ENCODE measurements at regions not wholly inside any gene's neighbourhood (a gene's known extent, or its start where the extent isn't known, plus 50 kb on each side); places are given as distances from the start of the nearest gene placed in this dataset.

DNA sequence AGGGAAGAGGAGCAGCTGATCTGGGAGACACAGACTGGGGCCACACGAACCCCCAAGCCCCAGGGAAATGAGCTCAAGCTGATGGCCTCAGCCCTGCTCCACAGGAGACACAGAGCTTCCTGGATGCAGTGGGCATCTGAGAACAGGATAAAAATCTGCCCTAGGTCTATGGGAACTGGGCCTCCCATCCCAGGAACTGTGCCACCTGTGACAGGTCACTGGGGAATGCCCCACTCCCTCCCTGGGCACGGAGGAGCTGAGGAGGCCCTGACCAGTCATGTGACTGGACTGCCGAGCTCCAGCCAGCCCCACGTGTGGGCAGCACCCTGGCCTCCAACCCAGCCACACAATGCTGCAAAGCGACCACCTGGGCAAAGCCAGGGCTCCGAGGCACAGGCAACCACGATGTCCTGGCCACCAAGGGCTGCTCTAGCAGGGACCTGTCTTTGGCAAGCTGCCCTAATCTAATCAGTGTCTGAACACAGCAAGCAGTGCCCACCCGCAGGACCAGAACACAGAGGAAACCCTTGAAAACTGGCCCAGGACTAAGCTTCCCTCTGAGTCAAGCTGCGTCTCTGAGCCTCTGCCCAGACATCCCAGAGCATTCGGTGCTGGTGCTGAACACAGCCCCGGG, 57.8 kb upstream of the ID2 start:
- Histone ChIP-seq H2AFZ (ENCODE audit: low read depth, low read length) (no peak overlapping the region), H3K36me3 (ENCODE audit: insufficient read depth, low read length) (no peaks in the 10 kb centered on the region), H3K4me3 (ENCODE audit: low read length) (no peak overlapping the region), H3K4me1 (ENCODE audit: insufficient read depth, low read length) (no peaks in the 10 kb centered on the region), H3K27me3 (ENCODE audit: insufficient read depth, low read length) (no peaks in the 10 kb centered on the region), H3K9me3 (ENCODE audit: low read length) (peaks cover 2% of the 10 kb centered on the region)

DNA sequence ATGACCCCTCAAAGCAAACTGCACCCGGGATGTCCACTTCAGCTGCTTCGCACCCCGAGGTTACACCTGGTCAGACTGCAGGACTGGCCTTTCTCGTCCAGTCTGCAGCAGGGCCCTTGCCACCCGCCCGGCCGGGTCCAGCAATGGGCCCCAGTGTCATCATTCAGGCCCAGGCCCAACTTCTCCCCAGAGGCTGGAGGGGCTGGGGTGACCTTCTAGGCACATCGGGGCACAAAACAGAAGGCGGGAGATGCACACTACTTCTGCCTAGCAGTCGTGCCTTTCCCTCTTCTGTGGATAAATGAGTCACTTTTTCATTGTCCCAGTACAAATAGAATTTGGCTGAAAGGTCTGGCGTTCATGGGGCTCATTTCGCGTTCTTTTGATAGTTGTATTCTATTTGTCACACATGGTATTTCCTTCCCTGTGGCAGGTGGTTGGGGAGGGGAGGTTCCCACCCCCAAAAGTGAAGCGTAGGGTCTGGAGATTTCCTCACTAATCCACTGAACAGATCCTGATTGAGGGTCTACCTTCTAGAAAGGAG, 56.9 kb upstream of the ID2 start:
- Histone ChIP-seq H3K4me1 (ENCODE audit: insufficient read depth, low read length) (no peaks in the 10 kb centered on the region), H3K9me3 (ENCODE audit: low read length) (no peaks in the 10 kb centered on the region), H3K4me3 (ENCODE audit: low read length) (no peak overlapping the region), H3K27me3 (ENCODE audit: insufficient read depth, low read length) (no peaks in the 10 kb centered on the region), H3K36me3 (ENCODE audit: insufficient read depth, low read length) (no peaks in the 10 kb centered on the region), H2AFZ (ENCODE audit: low read depth, low read length) (no peak overlapping the region)

DNA sequence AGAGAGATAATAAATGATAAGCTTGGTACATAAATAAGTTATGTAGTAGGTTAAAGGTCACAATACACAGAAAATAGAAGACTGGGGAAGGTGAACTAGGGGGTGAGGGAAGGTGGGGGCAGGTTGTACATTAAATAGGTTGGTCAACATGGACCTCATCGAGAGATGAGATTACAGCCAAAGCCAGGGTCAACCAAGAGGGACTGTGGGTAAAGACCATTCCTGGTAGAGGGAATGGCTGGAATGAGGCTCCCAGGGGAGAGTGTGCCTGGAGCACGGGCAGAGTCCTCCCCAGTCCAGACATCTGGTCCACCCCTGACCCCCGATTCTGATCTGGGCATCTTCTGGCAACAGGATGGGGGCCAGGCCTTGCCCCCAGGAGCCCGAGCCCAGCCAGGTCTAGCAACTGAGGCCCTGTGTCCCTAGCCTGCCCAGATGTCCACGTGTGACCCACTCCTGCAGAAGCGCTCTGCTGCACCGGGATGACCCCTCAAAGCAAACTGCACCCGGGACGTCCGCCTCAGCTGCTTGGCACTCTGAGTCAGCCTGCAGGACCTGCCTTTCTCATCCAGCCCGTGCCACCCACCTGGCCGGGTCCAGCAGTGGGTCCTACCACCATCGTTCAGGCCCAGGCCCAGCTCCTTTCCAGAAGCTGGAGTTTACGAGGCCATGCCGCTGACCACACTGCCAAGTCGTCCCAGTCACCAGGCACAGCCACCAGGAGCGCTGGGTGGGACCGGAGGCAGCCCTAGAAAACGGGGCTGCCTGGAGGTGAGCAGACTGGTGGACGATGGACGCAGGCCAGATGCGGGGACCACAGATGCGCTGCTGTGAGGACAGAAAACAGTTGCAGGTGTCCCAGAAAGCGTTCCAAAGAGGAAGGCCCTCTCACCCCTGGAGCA, 56.2 kb upstream of the ID2 start:
- Histone ChIP-seq H3K36me3 (ENCODE audit: insufficient read depth, low read length) (no peaks in the 10 kb centered on the region), H3K9me3 (ENCODE audit: low read length) (no peaks in the 10 kb centered on the region), H3K4me1 (ENCODE audit: insufficient read depth, low read length) (no peaks in the 10 kb centered on the region), H2AFZ (ENCODE audit: low read depth, low read length) (no peak overlapping the region), H3K4me3 (ENCODE audit: low read length) (no peak overlapping the region), H3K27me3 (ENCODE audit: insufficient read depth, low read length) (no peaks in the 10 kb centered on the region)

DNA sequence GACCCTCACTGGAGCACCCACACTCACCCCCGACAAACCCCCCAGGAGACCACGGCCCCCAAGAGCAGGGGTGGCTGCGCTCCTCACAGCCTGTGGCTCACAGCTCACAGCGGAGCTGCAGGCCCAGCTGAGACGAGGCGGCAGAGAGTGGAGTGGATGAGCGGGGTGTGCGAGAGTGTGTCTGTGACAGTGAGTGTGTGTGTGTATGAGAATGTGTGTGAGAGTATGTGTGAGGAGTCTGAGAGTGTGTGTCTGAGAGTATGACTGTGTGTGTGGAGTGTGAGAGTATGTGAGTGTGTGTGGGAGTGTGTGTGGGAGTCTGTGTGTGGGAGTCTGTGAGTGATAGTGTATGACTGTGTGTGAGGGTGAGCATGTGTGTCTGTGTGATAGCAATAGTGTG, 55.3 kb upstream of the ID2 start:
- Histone ChIP-seq H3K9me3 (ENCODE audit: low read length) (no peaks in the 10 kb centered on the region), H3K4me3 (ENCODE audit: low read length) (no peak overlapping the region), H3K36me3 (ENCODE audit: insufficient read depth, low read length) (no peaks in the 10 kb centered on the region), H3K27me3 (ENCODE audit: insufficient read depth, low read length) (no peaks in the 10 kb centered on the region), H3K4me1 (ENCODE audit: insufficient read depth, low read length) (no peaks in the 10 kb centered on the region), H2AFZ (ENCODE audit: low read depth, low read length) (no peak overlapping the region)

DNA sequence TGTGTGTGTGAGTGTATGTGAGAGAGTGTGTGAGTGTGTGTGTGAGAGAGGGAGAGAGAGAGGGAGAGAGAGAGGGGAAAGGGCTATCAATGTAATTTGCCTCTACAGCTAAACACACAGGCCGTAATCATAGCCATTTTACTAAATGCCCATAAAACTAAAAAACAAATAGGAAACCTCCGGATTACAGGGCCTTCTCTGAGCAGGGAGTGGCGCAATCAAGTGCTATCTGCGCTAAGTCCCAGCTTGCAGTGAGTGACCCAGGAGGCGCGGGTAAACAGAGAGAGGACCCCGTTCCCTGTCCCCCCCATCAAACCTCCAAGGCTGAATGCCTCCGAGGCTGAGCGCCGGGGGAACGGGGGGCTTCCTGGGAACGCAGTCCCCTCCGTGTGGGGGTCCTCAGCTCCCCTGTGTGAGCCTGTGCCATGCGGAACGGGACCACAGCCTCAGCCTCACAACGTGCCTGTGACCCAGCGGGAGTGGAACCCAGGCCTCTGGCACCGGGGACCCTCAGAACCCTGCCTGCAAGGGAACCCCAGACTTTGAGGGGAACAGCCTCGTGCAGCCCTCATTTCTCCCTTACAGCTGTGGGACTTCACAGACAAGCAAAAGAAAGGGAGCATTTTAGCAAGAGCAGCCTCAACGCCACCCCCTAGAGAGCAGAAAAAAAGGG, 54.7 kb upstream of the ID2 start:
- H3K36me3 ChIP-seq (ENCODE audit: insufficient read depth, low read length): no peaks in the 10 kb centered on the region
- no peak overlapping the region for H3K4me3 ChIP-seq (ENCODE audit: low read length)
- no peak overlapping the region for H2AFZ ChIP-seq (ENCODE audit: low read depth, low read length)
- H3K4me1 ChIP-seq (ENCODE audit: insufficient read depth, low read length): no peaks in the 10 kb centered on the region
- H3K9me3 ChIP-seq (ENCODE audit: low read length): no peaks in the 10 kb centered on the region
- no peaks in the 10 kb centered on the region for H3K27me3 ChIP-seq (ENCODE audit: insufficient read depth, low read length)

DNA sequence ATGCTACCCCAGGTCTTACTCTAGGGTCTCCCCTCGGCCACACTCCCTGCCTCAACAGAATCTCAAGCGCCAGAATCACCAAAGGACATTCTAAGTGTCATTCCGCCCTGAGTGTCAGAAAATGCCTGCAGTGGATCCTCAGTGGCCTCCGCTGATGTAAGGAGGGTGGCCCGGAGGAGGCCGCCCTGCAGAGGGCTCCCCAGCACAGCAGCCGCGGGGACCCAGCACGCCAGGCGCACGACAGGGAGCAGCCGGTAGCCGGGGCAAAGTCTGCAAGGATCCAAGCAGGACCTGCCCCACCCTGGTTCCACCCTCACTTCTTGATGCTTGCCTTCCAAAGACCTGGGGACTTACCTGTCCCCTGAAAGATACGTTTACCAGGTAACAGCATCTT, 54.2 kb upstream of the ID2 start:
- Histone ChIP-seq H3K36me3 (ENCODE audit: insufficient read depth, low read length) (no peaks in the 10 kb centered on the region), H3K9me3 (ENCODE audit: low read length) (no peaks in the 10 kb centered on the region), H3K27me3 (ENCODE audit: insufficient read depth, low read length) (no peaks in the 10 kb centered on the region), H3K4me1 (ENCODE audit: insufficient read depth, low read length) (no peaks in the 10 kb centered on the region), H3K4me3 (ENCODE audit: low read length) (no peak overlapping the region), H2AFZ (ENCODE audit: low read depth, low read length) (no peak overlapping the region)

DNA sequence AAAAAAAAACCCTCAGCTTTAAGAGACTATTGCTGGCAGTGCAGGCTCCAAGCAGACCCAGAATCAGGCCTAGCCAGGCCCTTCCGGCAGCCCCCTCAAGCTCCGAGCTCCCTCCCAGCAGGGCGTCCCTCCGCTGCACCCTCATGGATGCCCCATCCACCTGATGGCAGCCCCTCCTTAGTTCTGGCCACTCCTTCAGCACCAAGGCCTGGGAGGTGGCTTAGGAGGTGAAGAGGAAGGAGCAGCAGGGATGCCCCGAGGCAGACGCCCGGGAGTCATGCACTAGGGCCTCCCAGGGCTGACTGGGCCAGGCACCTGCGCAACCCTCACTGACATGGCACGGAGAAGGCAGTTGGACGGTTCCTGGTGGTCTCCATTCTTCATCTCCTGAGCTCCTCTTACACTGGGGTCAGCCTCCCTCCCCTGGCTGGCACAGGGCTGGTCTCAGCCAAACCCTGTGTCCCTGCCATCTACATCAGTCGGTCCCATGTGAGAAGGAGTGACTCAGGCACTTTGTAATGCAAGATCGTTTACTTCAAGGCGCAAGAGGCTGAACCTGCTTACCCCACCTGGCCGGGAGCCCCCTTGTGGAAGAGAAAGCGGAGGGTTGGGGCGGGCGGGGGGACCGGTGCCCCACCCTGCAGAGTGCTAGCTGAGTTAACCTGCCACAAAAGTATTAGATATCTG, 53.5 kb upstream of the ID2 start:
- Histone ChIP-seq H3K9me3 (ENCODE audit: low read length) (no peaks in the 10 kb centered on the region), H3K4me3 (ENCODE audit: low read length) (no peak overlapping the region), H3K4me1 (ENCODE audit: insufficient read depth, low read length) (no peaks in the 10 kb centered on the region), H3K36me3 (ENCODE audit: insufficient read depth, low read length) (no peaks in the 10 kb centered on the region), H2AFZ (ENCODE audit: low read depth, low read length) (no peak overlapping the region), H3K27me3 (ENCODE audit: insufficient read depth, low read length) (no peaks in the 10 kb centered on the region)

DNA sequence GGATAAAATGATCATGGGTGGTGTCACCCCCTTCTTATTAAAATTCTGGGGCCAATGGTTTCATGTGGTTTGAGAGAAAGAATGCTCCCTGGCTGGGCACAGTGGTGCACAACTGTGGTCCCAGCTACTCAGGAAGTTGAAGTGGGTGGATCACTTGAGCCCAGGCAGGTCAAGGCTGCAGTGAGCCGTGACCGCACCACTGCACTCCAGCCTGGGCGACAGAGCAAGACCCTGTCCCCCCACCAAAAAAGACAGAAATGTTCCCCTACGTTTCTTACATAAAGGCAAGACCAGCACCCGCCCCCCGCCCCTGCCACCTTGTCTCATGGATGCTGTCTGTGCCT, 53.0 kb upstream of the ID2 start:
- Histone ChIP-seq H3K36me3 (ENCODE audit: insufficient read depth, low read length) (no peaks in the 10 kb centered on the region), H3K4me1 (ENCODE audit: insufficient read depth, low read length) (no peaks in the 10 kb centered on the region), H2AFZ (ENCODE audit: low read depth, low read length) (no peak overlapping the region), H3K4me3 (ENCODE audit: low read length) (no peak overlapping the region), H3K9me3 (ENCODE audit: low read length) (no peaks in the 10 kb centered on the region), H3K27me3 (ENCODE audit: insufficient read depth, low read length) (no peaks in the 10 kb centered on the region)

DNA sequence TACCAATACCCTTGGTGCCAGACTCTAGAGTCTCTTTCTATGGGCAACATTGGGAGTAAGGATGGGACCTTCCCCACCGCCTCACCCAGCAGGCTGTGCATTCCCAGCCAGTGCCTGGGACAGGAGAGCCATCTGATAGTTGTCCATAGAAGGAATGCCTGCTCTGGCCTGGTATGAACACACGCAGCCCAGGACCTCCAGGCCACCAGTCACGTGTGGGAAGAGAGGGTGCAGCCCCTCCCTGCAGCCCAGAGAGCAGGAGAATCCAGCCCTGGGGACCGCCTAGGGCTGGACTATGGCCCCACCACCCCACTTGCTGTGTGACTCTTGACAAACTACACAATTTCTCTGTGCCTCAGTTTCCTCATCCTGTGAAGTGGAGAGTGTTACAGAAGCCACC, 52.5 kb upstream of the ID2 start:
- no peaks in the 10 kb centered on the region for H3K4me1 ChIP-seq (ENCODE audit: insufficient read depth, low read length)
- H2AFZ ChIP-seq (ENCODE audit: low read depth, low read length): no peak overlapping the region
- H3K4me3 ChIP-seq (ENCODE audit: low read length): no peak overlapping the region
- no peaks in the 10 kb centered on the region for H3K36me3 ChIP-seq (ENCODE audit: insufficient read depth, low read length)
- no peaks in the 10 kb centered on the region for H3K9me3 ChIP-seq (ENCODE audit: low read length)
- no peaks in the 10 kb centered on the region for H3K27me3 ChIP-seq (ENCODE audit: insufficient read depth, low read length)

DNA sequence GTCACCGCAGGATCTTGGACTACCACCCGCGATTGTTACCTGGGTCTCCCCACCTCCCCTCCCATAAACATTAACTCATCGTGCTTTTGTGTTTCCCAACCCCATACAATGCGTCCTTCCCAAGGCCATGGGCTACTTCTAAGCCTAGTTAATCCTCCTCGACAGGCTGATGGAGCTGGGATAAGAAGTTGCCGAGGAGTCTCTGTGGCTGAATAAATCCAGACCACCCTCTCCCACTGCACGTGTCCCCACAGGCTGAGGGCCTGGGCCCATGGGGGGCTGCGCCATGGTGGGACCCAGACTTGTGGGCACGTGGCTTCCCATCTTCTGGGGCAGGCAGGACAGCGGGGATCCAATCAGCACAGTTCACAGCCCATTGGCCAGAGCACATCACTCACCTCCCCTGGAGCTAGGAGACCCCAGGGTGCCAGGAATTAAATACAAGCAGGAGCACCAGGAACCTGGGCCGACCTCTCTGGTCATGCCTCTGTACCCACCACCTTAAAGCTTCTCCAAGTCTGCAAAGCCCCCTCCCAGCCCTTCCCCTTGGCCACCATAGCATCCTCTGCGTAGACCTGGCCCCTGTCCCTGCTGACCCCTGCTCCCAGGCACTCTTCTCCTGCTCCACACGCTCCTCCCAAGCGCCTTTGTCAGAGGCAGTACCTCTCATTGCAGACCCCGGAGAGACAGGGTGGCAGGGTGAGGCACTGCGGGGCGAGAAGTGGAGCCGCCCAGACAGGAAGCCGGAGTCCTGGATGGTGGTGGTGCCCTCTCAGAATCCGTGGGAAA, 51.0 kb upstream of the ID2 start:
- H3K9me3 ChIP-seq (ENCODE audit: low read length): no peaks in the 10 kb centered on the region
- H3K36me3 ChIP-seq (ENCODE audit: insufficient read depth, low read length): no peaks in the 10 kb centered on the region
- H2AFZ ChIP-seq (ENCODE audit: low read depth, low read length): no peak overlapping the region
- no peaks in the 10 kb centered on the region for H3K27me3 ChIP-seq (ENCODE audit: insufficient read depth, low read length)
- H3K4me3 ChIP-seq (ENCODE audit: low read length): no peak overlapping the region
- peaks cover under 1% of the 10 kb centered on the region for H3K4me1 ChIP-seq (ENCODE audit: insufficient read depth, low read length)

DNA sequence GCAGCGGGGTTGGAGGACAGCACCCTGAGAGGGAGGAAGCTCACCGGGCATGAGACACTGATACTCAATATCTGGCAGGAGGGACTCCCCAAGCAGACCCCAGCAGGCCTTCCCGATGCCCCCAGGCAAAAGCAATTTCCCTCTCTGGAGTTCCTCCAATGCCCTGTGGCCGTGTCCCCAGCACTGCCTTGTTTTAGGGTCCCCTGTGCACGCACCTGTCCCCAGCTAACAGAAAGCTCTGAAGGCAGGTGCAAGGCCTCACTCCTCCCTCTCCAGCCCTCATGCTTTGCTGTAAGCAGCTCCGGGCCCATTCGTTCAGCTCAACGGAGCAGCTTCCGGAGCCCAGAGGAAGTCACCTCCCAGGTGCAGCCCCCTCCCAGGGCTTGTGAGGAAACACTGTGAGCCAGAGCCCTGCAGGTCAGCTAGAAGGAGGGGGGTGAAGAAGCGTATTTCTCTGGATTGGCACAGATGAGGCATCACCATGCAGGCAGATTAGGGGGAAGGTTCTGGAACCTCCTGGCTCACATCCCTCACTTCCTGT, 50.3 kb upstream of the ID2 start:
- Histone ChIP-seq H3K4me3 (ENCODE audit: low read length) (no peak overlapping the region), H3K9me3 (ENCODE audit: low read length) (no peaks in the 10 kb centered on the region), H3K27me3 (ENCODE audit: insufficient read depth, low read length) (no peaks in the 10 kb centered on the region), H3K36me3 (ENCODE audit: insufficient read depth, low read length) (no peaks in the 10 kb centered on the region), H3K4me1 (ENCODE audit: insufficient read depth, low read length) (peaks cover 8% of the 10 kb centered on the region), H2AFZ (ENCODE audit: low read depth, low read length) (no peak overlapping the region)

Data from neuron (in vitro differentiated cells).